CD4-positive, alpha-beta T cell (primary cell): ENCODE measurements at regions not wholly inside any gene's neighbourhood (a gene's known extent, or its start where the extent isn't known, plus 50 kb on each side); places are given as distances from the start of the nearest gene placed in this dataset.

Experiments
- ATAC-seq: fragments of 200-7000 bp; cut with Tn5 transposase; one replicate; pipeline ENCODE4 v1.10.0; 2022; ENCODE audit warnings: mild to moderate bottlenecking; ENCODE audit not compliant: poor library complexity
- CTCF ChIA-PET: fragments of 350-600 bp; sonication (Branson Sonifier 250); formaldehyde crosslinking; loops from one replicate; lab custom pipeline; 2021; ENCODE audit warnings: antibody characterized with exemption, inconsistent platforms; lab: Charles Lee
- POLR2A ChIA-PET: fragments of 350-600 bp; sonication (Branson Sonifier 250); formaldehyde crosslinking; loops from one replicate; lab custom pipeline; 2021; ENCODE audit warnings: antibody characterized with exemption, inconsistent platforms; lab: Charles Lee
- DNase-seq, 14 experiments: peaks; one replicate each; pipeline ENCODE4 v3.0.0-alpha.2; 2013 to 2020; ENCODE audit warnings: mixed read lengths in 2 of 14
- H3K27ac ChIP-seq, 2 donors: one replicate each; pipeline versions ENCODE4 v1.5.1 to v1.7.0; 2013; ENCODE audit warnings: low read length in 2 of 2, low read depth in 1 of 2, mild to moderate bottlenecking in 1 of 2
- H3K27me3 ChIP-seq, 2 experiments: 1 replicate in 1 of 2; 2 replicates in 1 of 2; pipeline versions ENCODE4 v1.6.1 to v1.7.0; 2013; ENCODE audit warnings: low read length in 2 of 2, control low read depth in 1 of 2, mild to moderate bottlenecking in 1 of 2, moderate library complexity in 1 of 2; ENCODE audit not compliant: insufficient read depth in 2 of 2, control insufficient read depth in 1 of 2
- H3K36me3 ChIP-seq: one replicate; pipeline ENCODE4 v1.6.1; 2013; ENCODE audit warnings: low read length, control low read depth; ENCODE audit not compliant: insufficient read depth
- H3K4me1 ChIP-seq: one replicate; pipeline ENCODE4 v1.6.1; 2013; ENCODE audit warnings: low read length, control low read depth; ENCODE audit not compliant: insufficient read depth
- H3K4me3 ChIP-seq: one replicate; pipeline ENCODE4 v1.5.1; 2013; ENCODE audit warnings: mild to moderate bottlenecking, low read length, moderate library complexity
- H3K9me3 ChIP-seq, 2 experiments: 1 replicate in 1 of 2; 2 replicates in 1 of 2; pipeline versions ENCODE4 v1.6.1 to v1.7.0; 2013; ENCODE audit warnings: low read length in 2 of 2, mild to moderate bottlenecking in 2 of 2, control low read depth in 1 of 2, moderate library complexity in 1 of 2; ENCODE audit not compliant: control insufficient read depth in 1 of 2, insufficient read depth in 1 of 2
- H3K27ac Mint-ChIP-seq: one replicate; pipeline ENCODE4 v1.8.0; 2020; ENCODE audit warnings: mixed read lengths
- H3K27me3 Mint-ChIP-seq: one replicate; pipeline ENCODE4 v1.8.0; 2021; ENCODE audit warnings: mixed read lengths
- H3K36me3 Mint-ChIP-seq: one replicate; pipeline ENCODE4 v1.8.0; 2021; ENCODE audit warnings: low read depth, mixed read lengths
- H3K4me1 Mint-ChIP-seq: one replicate; pipeline ENCODE4 v1.8.0; 2021; ENCODE audit warnings: low read depth, mixed read lengths
- H3K4me3 Mint-ChIP-seq: one replicate; pipeline ENCODE4 v1.8.0; 2020; ENCODE audit warnings: mild to moderate bottlenecking, mixed read lengths
- H3K9me3 Mint-ChIP-seq: one replicate; pipeline ENCODE4 v1.8.0; 2020; ENCODE audit warnings: mixed read lengths
- CTCF ChIP-seq: fragments of 200-600 bp; IDR thresholded peaks from one replicate; pipeline ENCODE4 v1.8.0; 2022; ENCODE audit warnings: antibody characterized with exemption, mild to moderate bottlenecking
- intact Hi-C, 2 experiments: fragments of 100-400 bp; cut with DNase I in 1 of 2; cut with micrococcal nuclease in 1 of 2; formaldehyde crosslinking; loops; one replicate each; pipeline versions ENCODE4 v1.15.1 to v1.9.0; 2023 to 2025; cut with DNase I, micrococcal nuclease

GRCh38 chr6:137734005-137734874 lies 132.8 kb upstream of the TNFAIP3 start:
- POLR2A ChIA-PET, result interaction anchor here (0.8 to 3.1 kb wide), 4 partner anchors 13 to 133 kb away, joined by 3 to 8 read pairs (median 3); partner anchors contain the start of gene TNFAIP3
- H3K27me3 ChIP-seq, result no peaks in the 10 kb centered on the region
- CTCF ChIA-PET, result interaction anchor here (0.5 kb wide), 1 partner anchor 196 kb away, joined by 3 read pairs; no protein-coding TSS in a partner anchor
- no peaks in the 10 kb centered on the region for H3K9me3 ChIP-seq
- DNase-seq (no peak), ATAC-seq (no peak)
- no peak overlapping the region for H3K4me3 ChIP-seq
- Mint-ChIP-seq H3K4me1 (peaks cover 14% of the 10 kb centered on the region), H3K36me3 (no peaks in the 10 kb centered on the region), H3K9me3 (no peaks in the 10 kb centered on the region), H3K27me3 (no peaks in the 10 kb centered on the region), H3K4me3 (no peak overlapping the region), H3K27ac (no peak overlapping the region)
- no peak overlapping the region for H3K27ac ChIP-seq
- H3K4me1 ChIP-seq, result peaks cover 11% of the 10 kb centered on the region
- no peaks in the 10 kb centered on the region for H3K36me3 ChIP-seq
- no peak for TF ChIP-seq CTCF
- intact Hi-C loops, result no loop called here

- Mint-ChIP-seq H3K27me3 (no peaks in the 10 kb centered on the region), H3K27ac (no peak overlapping the region), H3K4me1 (peaks cover 14% of the 10 kb centered on the region), H3K36me3 (no peaks in the 10 kb centered on the region), H3K4me3 (no peak overlapping the region), H3K9me3 (no peaks in the 10 kb centered on the region)
- intact Hi-C loops, result no loop called here
- no peak for ATAC-seq
- CTCF ChIA-PET, result no interaction called here
- no peaks in the 10 kb centered on the region for H3K9me3 ChIP-seq
- H3K4me1 ChIP-seq, result peaks cover 11% of the 10 kb centered on the region
- no peak overlapping the region for H3K27ac ChIP-seq
- no peaks in the 10 kb centered on the region for H3K36me3 ChIP-seq
- POLR2A ChIA-PET, result interaction anchor here (0.8 to 3.1 kb wide), 3 partner anchors 12 to 132 kb away, joined by 3 to 8 read pairs (median 3); partner anchors contain the start of gene TNFAIP3
- DNase-seq, result peak in 2 of 14 experiments; percentile 44
- TF ChIP-seq CTCF, result no peak
- no peak overlapping the region for H3K4me3 ChIP-seq
- H3K27me3 ChIP-seq, result no peaks in the 10 kb centered on the region
Observed at GRCh38 chr6:137734875-137735182, 132.2 kb upstream of the TNFAIP3 start.

- POLR2A ChIA-PET, result interaction anchor here (0.6 to 3.1 kb wide), 3 partner anchors 20 to 131 kb away, joined by 3 to 8 read pairs (median 3); partner anchors contain the start of gene TNFAIP3
- intact Hi-C loops, result no loop called here
Observed at GRCh38 chr6:137736048-137736818, 130.8 kb upstream of the TNFAIP3 start.

More at GRCh38 chr6:137736048-137736818, 130.8 kb upstream of the TNFAIP3 start:
- Histone ChIP-seq H3K4me3 (no peak overlapping the region), H3K4me1 (peaks cover 11% of the 10 kb centered on the region), H3K27ac (peak overlapping the region in 1 of 2 donors; percentile 31), H3K9me3 (no peaks in the 10 kb centered on the region), H3K27me3 (no peaks in the 10 kb centered on the region), H3K36me3 (no peaks in the 10 kb centered on the region)
- Mint-ChIP-seq H3K27ac (peak overlapping the region; percentile 82), H3K4me3 (no peak overlapping the region), H3K4me1 (peaks cover 14% of the 10 kb centered on the region), H3K36me3 (no peaks in the 10 kb centered on the region), H3K27me3 (no peaks in the 10 kb centered on the region), H3K9me3 (no peaks in the 10 kb centered on the region)
- CTCF ChIA-PET, result interaction anchor here (0.9 to 1.8 kb wide), 2 partner anchors 28 to 63 kb away, joined by 3 to 5 read pairs; no protein-coding TSS in a partner anchor
- peak; percentile 97 for ATAC-seq
- DNase-seq, result peak in 10 of 14 experiments; percentile 6 to 72 (median 20)
- TF ChIP-seq CTCF, result no peak
